K562 (cell line): ENCODE measurements at regions not wholly inside any gene's neighbourhood (a gene's known extent, or its start where the extent isn't known, plus 50 kb on each side); places are given as distances from the start of the nearest gene placed in this dataset.

Experiments used
- AFF4 ChIP-seq: sonication (generic); formaldehyde crosslinking; IDR thresholded peaks from 2 replicates; pipeline ENCODE4 v1.8.0; 2023; ENCODE audit warnings: mild to moderate bottlenecking, missing genetic modification reagents
- ARID3A ChIP-seq: IDR thresholded peaks from 2 replicates; pipeline ENCODE4 v1.6.1; 2012; ENCODE audit warnings: low read depth, low read length, improper control_type of control experiment, borderline replicate concordance
- ATF7 ChIP-seq: fragments of 450-650 bp; IDR thresholded peaks from 2 replicates; pipeline ENCODE4 v1.7.1; 2014; ENCODE audit warnings: mild to moderate bottlenecking, moderate library complexity
- CBX1 ChIP-seq: sonication (generic); IDR thresholded peaks from 2 replicates; pipeline ENCODE4 v1.6.1; 2016; ENCODE audit warnings: antibody characterized with exemption, low read depth, mild to moderate bottlenecking
- CHCHD3 ChIP-seq: fragments of 250-450 bp; sonication (Bioruptor Pico); IDR thresholded peaks from 2 replicates; pipeline ENCODE4 v2.1.2; 2022; ENCODE audit warnings: mild to moderate bottlenecking
- EP300 ChIP-seq: IDR thresholded peaks from 2 replicates; pipeline ENCODE4 v1.6.1; 2012; ENCODE audit warnings: low read length, improper control_type of control experiment
- HDAC6 ChIP-seq: IDR thresholded peaks from 2 replicates; pipeline ENCODE4 v1.6.1; 2012; ENCODE audit warnings: low read depth, mild to moderate bottlenecking, control low read depth, inconsistent platforms, low read length, moderate library complexity
- L3MBTL2 ChIP-seq: fragments of 450-650 bp; IDR thresholded peaks from 2 replicates; pipeline ENCODE4 v1.6.1; 2016; ENCODE audit warnings: mild to moderate bottlenecking, moderate library complexity
- LCOR ChIP-seq: sonication (generic); formaldehyde crosslinking; IDR thresholded peaks from 2 replicates; pipeline ENCODE4 v1.8.0; 2022; ENCODE audit warnings: mild to moderate bottlenecking, missing genetic modification reagents
- POLR2AphosphoS5 ChIP-seq: IDR thresholded peaks from 2 replicates; pipeline ENCODE4 v1.6.1; 2011; ENCODE audit warnings: mild to moderate bottlenecking, low read depth, low read length, moderate library complexity; ENCODE audit not compliant: control insufficient read depth, insufficient read depth
- SMAD2 ChIP-seq: fragments of 150-350 bp; IDR thresholded peaks from 2 replicates; pipeline ENCODE4 v1.6.1; 2014; ENCODE audit warnings: low read depth, mild to moderate bottlenecking, low read length
- SPI1 ChIP-seq: IDR thresholded peaks from 2 replicates; pipeline ENCODE4 v1.6.1; 2011; ENCODE audit warnings: low read depth, low read length, control low read depth, borderline replicate concordance
- STAT6 ChIP-seq: sonication (generic); formaldehyde crosslinking; IDR thresholded peaks from 2 replicates; pipeline ENCODE4 v1.8.1; 2023; ENCODE audit warnings: mild to moderate bottlenecking, missing genetic modification reagents
- TGIF2 ChIP-seq: sonication (generic); formaldehyde crosslinking; IDR thresholded peaks from 2 replicates; pipeline ENCODE4 v1.8.1; 2022; ENCODE audit warnings: mild to moderate bottlenecking, missing genetic modification reagents, moderate library complexity
- THAP7 ChIP-seq: fragments of 250-450 bp; sonication (Bioruptor Pico); IDR thresholded peaks from 2 replicates; pipeline ENCODE4 v1.5.0; 2021
- ZNF23 ChIP-seq: fragments of 250-450 bp; sonication (Bioruptor Pico); IDR thresholded peaks from 2 replicates; pipeline ENCODE4 v1.4.0; 2020; ENCODE audit warnings: mild to moderate bottlenecking
- ZNF316 ChIP-seq: fragments of 450-650 bp; IDR thresholded peaks from 2 replicates; pipeline ENCODE4 v1.6.1; 2016
- ZNF431 ChIP-seq: sonication (generic); formaldehyde crosslinking; IDR thresholded peaks from 2 replicates; pipeline ENCODE4 v1.8.0; 2022; ENCODE audit warnings: mild to moderate bottlenecking, missing genetic modification reagents
- ZNF778 ChIP-seq: fragments of 450-650 bp; formaldehyde crosslinking; IDR thresholded peaks from 2 replicates; pipeline ENCODE4 v1.4.0; 2020; ENCODE audit warnings: mild to moderate bottlenecking, moderate library complexity

GRCh38 chr6:3650076-3650958 is 101.2 kb downstream of the PXDC1 start (continued):
- TF ChIP-seq THAP7 (CRISPR knock-in tag) (no peak), EP300 (no peak), ZNF778 (no peak), ZNF23 (CRISPR knock-in tag) (no peak), AFF4 (no peak), CBX1 (no peak; the same call in 1 of the 2 replicates), POLR2AphosphoS5 (no peak), ZNF316 (peak; percentile 86), ATF7 (no peak), ZNF431 (CRISPR knock-in tag) (no peak), STAT6 (CRISPR knock-in tag) (no peak), HDAC6 (no peak), TGIF2 (CRISPR knock-in tag) (no peak), SMAD2 (no peak), ARID3A (no peak), CHCHD3 (CRISPR knock-in tag) (no peak), L3MBTL2 (no peak), LCOR (CRISPR knock-in tag) (no peak), SPI1 (no peak)
